Tibial nerve (tissue), 4 donors: ENCODE measurements at regions not wholly inside any gene's neighbourhood (a gene's known extent, or its start where the extent isn't known, plus 50 kb on each side); places are given as distances from the start of the nearest gene placed in this dataset.

ENCODE experiments used
- CTCF ChIP-seq, 5 experiments: fragments of 200-600 bp in 3 of 5; fragments of 450-650 bp in 2 of 5; sonication (generic) in 3 of 5; IDR thresholded peaks; one replicate each; pipeline ENCODE4 v1.5.1; 2016 to 2019; ENCODE audit warnings: antibody characterized with exemption in 5 of 5, mild to moderate bottlenecking in 3 of 5, moderate library complexity in 2 of 5
- EP300 ChIP-seq, 2 donors: sonication (generic); formaldehyde crosslinking; IDR thresholded peaks; one replicate each; pipeline ENCODE4 v1.6.1; 2017; ENCODE audit warnings: antibody characterized with exemption in 2 of 2, mild to moderate bottlenecking in 1 of 2

- TF ChIP-seq CTCF (IDR thresholded peaks at IDR 0.05) (no peak), EP300 (IDR thresholded peaks at IDR 0.05) (no peak)
These were observed 110.2 kb upstream of the ISL1 start for GRCh38 chr5:51273021-51273420.
